ENCODE measurements at regions not wholly inside any gene's neighbourhood (a gene's known extent, or its start where the extent isn't known, plus 50 kb on each side); places are given as distances from the start of the nearest gene placed in this dataset.

GRCh38 chr5:163623524-163623923 is 118.1 kb downstream of the MAT2B start:
- no peak for DNase-seq

DNA sequence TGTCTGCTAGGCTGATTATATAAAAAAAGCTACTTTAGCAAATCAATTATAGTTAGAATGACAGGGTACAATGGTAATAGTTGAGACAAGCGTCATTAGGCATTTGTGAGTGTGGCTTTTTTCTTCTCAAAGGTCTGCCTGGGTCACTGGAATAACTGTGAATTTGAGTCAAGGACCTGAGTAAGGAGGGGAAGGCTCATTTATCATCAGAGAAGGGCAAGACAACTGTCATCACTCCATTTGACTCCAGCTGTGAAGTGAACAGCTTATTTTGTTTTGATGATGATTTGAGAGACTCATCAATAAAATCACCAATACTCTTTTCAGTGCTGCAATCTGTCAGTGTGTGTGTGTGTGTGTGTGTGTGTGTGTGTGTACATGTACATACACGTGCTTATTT is 118.6 kb downstream of the MAT2B start:
- no peak for DNase-seq

DNA sequence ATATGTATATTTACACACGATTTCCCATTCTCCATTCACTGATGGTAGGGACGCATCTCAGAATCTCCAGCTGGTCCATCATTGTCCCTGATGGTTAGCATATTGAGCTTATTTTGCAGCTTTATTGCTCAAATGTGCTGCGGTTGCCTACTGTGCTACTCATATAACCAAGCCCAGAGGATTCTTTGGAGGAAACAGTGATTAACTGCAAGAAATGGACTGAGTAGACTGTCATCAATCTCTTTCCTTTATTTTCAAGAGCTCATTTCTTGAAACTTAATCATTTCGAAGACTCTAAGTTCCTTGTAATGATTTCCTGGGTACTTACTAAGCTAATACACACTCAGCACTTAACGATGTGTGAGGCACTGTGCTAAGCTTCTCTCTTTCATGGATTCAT is 119.0 kb downstream of the MAT2B start:
- no peak for DNase-seq

GRCh38 chr5:163626904-163627434 is 121.5 kb downstream of the MAT2B start:
- DNase-seq: no peak

GRCh38 chr5:163631856-163632255 is 126.4 kb downstream of the MAT2B start:
- DNase-seq: no peak

DNA sequence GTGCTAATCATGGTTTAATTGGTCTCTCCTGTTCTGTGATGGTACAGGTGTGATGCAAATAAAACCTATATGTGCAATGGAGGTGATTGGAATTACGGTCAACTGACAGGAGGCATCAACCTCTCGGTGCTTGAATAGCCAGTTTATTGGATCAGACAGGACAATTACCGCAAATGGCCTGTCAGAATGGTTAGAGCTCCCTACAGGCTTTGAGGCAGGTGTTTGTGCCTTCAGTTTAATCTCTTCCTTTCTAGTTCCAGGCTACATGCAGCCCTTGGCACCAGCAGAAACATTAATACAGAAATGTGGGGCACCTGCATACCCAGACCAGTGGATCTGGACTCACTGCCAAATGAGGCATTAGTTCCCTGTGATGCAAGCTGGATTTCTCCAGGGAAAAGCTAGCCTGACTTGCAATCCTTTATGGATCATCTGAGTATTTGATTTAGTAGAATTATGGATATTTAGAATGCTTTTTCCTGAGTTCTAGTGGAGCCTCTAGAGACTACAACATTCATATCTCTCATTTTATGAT is 128.6 kb downstream of the MAT2B start:
- DNase-seq: no peak

GRCh38 chr5:163635631-163636030 is 130.2 kb downstream of the MAT2B start:
- DNase-seq: no peak

DNA sequence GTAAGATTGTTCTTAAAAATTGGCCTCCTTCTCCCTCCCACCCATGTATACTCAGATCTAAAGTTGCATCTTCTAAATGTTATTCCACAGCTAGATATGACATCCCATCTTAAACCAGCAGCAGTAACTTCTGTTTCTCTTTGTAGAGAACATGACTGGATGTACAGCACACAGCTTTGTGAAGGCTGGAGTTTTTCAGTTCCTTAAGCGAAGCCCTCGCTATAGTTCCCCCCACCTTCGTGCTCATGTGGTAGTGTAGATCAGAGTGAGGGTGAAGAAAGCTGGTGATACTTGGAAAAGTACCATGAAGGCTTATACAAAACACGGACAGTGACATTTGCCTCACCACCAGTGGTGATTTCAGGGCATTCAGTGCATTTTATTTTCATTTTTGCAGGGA is 137.5 kb downstream of the MAT2B start:
- no peak for DNase-seq

DNA sequence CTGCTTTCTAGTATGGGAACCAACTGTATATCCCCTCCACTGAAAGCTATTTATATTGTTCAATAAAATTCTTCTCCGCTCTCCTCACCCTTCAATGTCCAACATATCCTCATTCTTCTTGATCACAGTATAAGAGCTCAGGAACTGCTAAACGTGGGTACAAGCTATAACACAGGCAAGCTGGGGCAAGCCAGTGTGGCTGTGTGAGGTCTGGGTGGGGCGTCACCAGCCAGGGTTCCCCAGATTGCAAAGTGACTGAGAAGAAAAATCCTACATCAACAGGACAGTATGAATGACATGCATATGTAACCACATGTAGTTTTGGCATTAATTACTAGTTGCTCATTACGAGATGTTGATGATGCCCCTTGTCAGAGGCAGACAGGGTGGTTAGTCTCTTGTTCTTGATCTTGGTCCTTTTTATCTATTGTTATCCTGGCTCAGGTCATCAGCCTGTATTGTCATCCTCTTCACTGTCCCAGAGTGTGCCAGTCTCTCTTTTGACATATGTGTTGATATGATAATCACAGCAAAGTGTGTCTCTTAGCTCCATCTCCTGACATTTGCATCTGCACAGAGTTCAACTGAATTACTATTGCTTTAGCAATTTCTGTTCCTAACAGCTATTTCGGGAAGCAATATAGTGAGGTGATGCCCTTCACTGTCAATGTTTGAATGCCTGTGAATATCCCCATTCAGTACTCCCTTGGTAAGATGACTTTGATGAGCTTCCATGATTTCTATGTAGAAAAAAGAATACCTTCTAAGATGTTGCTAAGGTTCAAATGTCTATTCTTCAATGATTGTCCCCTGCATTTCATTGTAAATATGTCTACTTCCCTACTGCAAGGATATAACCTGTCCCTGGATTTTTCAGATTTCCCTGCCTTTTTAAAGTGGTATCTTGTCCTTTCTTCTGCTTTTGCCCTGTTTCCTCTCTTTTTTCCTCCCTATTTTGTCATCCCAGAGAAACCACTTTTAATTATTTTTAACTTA is 140.3 kb downstream of the MAT2B start:
- DNase-seq: no peak

GRCh38 chr5:163649514-163649913 is 144.1 kb downstream of the MAT2B start:
- no peak for DNase-seq

GRCh38 chr5:163653526-163653925 is 148.1 kb downstream of the MAT2B start:
- no peak for DNase-seq

DNA sequence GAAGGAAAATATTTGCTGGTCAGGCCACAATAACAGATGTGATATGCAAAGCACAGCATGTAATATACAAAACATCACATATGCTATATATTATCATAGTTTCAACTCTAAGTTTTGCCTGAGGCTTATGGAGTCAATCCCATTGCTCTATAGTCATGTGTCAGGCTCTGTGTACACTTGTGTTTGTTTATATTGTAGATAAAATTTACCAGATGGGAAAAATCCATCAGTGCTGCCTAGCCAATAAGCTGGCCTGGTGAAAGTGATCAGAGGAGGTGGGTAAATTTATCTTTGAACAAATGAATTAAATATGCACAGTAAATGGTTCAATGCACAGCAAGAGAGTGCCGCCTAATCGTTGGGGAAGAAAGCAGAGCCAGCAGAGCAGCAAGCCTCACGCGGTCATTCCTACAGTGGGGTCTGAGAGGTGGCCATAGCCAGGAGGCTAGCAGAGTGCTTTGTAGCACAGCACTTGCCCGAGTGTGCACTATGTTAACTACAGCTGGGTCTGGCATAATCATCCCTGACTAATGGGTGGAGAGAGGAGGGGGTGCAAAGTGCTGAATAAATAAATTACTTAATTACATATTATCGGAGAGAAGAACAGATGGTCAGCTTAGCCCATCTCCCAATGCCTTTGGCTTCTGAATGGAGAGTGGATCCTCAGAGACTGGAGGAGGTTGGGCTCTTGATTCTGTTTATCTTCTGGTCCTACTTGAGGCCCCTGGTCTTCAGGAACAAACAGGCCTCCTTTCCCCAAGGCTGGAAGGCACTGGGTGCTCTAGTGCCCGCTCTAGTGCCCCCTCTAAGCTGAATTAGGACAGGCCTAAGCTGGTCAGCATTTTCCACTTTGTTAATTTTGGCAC is 153.5 kb downstream of the MAT2B start:
- no peak for DNase-seq

- DNase-seq: no peak
These were observed 154.1 kb downstream of the MAT2B start for GRCh38 chr5:163659568-163659902.

DNA sequence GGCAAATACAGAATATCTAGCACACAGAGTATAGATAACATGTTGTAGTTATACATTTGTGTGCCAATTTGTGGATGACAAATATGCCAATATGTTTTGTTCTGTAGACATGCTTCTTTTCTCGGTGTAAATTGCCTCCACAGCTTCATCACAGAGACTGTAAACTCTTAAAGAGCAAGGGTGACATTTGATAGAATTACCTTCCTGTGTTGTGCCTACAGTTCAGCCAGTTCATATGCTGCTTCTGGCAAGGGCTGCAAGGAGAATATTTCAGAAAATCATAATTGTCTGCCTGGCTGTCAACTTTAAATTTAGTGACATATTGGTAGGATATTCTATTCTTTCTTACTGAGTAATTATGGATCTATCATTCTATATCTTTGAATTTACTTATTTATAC is 155.1 kb downstream of the MAT2B start:
- no peak for DNase-seq

DNA sequence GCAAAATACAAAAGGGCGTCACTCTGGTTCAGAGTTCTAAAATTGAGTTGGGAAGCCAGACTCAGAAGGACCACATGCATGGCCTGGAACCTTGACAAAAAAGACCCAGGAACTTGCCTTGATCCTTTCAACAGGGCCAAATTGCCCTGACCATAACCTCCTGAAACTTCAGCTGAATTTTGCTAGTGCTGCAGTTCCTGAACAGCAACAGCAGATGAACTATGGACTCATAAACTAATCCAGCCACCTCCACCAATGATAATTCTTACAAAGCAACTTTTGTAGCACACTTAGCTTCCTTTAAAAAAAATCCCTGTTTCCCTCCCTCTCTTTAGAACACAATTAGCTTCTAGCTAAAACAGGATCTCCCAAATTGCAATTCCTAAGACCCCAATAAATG is 155.9 kb downstream of the MAT2B start:
- DNase-seq: no peak

GRCh38 chr5:163670036-163670435 is 164.6 kb downstream of the MAT2B start:
- no peak for DNase-seq

DNA sequence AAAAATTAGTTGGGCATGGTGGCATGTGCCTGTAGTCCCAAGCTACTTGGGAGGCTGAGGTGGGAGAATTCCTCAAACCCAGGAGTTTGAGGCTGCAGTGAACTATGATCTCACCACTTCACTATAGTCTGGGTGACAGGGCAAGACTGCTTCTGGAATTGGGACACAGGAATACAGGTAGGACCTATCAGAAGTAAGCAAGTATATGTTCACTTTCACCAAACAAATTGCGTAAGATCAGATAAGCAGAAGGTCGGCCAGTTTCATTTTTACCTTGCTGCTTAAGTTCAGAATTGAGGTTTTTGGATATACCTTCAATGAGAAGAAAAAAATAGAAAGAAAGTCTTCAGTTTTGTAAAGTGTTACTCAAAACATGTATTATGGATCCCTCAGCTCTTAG is 171.7 kb downstream of the MAT2B start:
- DNase-seq: no peak

GRCh38 chr5:163682234-163682633 is 176.8 kb downstream of the MAT2B start:
- DNase-seq: no peak

DNA sequence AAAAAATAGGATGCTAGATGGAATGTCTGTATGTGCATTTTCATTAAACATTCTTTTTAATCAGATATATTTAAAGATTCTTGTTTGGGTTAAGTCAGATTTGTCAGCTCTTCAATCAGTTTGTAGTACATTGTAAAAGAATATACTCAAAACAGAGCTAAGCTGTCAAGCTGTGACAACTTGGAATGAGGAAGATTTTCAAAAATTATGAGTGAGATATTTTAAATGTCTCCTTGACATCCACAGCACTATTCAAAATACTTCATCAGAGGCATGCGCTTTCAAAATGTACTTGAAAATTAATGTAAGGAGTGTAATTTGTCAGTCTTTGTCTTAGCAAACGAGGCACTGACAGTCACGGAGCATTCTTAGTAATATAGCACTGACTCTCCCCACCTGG is 182.0 kb downstream of the MAT2B start:
- DNase-seq: no peak

DNA sequence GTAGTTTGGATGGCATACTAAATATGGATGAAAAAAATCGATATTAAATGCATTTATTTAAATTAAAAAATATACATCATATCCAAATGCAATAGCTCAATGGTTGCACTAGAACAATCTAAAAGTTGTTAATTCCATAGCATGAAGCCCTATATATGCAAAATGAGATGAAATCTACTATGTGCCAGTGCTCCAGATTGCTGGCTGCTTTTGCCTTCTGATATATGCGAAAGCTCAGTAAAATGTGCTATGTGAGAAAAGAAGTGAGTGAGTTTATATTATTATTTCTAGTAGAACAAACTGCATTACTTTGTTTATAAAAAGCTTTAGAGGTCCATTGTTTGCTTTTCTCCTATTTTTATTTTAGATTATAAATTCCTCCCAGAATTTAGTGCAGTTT is 186.7 kb downstream of the MAT2B start:
- DNase-seq: no peak

DNA sequence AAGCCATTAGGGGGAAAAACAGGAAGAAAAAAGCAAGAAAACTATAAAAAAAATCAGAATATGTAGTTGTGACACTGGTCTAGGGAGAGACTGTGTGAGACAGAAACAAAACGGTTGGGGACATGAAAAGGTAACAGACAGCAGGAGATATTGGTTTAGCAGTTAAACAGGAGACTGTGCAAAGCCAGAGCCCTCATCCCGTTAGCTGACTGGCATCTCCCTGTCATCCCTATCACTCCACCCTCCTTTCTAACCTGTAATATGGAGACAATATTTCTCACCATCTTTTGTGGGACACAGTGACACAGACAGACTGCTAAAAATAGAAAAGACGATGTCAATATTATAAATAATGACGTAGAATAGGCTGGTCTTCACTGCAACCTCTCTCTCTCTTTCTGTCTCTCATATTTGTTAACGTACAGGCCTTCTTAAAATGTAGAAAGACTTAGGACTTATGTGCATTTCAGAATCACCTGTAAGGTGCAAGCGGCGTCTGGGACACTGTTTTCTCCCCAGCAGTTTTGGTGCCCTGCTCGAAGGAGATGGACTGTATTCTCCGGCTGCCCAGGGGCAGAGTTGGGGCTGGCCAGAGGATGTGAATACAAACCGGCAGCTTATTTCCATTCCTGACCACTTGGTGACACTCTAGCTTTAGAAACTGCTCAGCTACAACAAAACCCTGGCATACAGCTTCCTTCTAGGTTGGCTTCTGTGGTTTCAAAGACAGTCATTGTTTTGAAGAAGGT is 190.6 kb downstream of the MAT2B start:
- no peak for DNase-seq

- DNase-seq: no peak
These were observed 191.1 kb downstream of the MAT2B start for GRCh38 chr5:163696579-163696887.
